Ishikawa (cell line): ENCODE measurements at regions not wholly inside any gene's neighbourhood (a gene's known extent, or its start where the extent isn't known, plus 50 kb on each side); places are given as distances from the start of the nearest gene placed in this dataset.

Experiments used
- CEBPB ChIP-seq: IDR thresholded peaks from 2 replicates; pipeline ENCODE4 v1.6.1; 2012
- CREB1 ChIP-seq: IDR thresholded peaks from 2 replicates; pipeline ENCODE4 v1.6.1; 2012; ENCODE audit warnings: low read depth
- EGR1 ChIP-seq: IDR thresholded peaks from 2 replicates; pipeline ENCODE4 v1.6.1; 2012
- EP300 ChIP-seq: IDR thresholded peaks from 2 replicates; pipeline ENCODE4 v1.6.1; 2012; ENCODE audit warnings: borderline replicate concordance
- FOXM1 ChIP-seq: IDR thresholded peaks from 2 replicates; pipeline ENCODE4 v1.6.1; 2012; ENCODE audit warnings: low read depth, borderline replicate concordance
- NFIC ChIP-seq: IDR thresholded peaks from 2 replicates; pipeline ENCODE4 v1.6.1; 2012
- RAD21 ChIP-seq: IDR thresholded peaks from 2 replicates; pipeline ENCODE4 v1.6.1; 2012; ENCODE audit warnings: low read depth
- TAF1 ChIP-seq: IDR thresholded peaks from 2 replicates; pipeline ENCODE4 v1.6.1; 2012; ENCODE audit warnings: low read depth, mild to moderate bottlenecking
- TCF12 ChIP-seq: IDR thresholded peaks from 2 replicates; pipeline ENCODE4 v1.6.1; 2012; ENCODE audit warnings: low read depth
- TEAD4 ChIP-seq: IDR thresholded peaks from 2 replicates; pipeline ENCODE4 v1.6.1; 2012
- YY1 ChIP-seq: IDR thresholded peaks from 2 replicates; pipeline ENCODE4 v1.6.1; 2012; ENCODE audit warnings: low read depth
- ZBTB7A ChIP-seq: IDR thresholded peaks from 2 replicates; pipeline ENCODE4 v1.6.1; 2012; ENCODE audit warnings: low read depth
- TF ChIP-seq, protein P1 (sequence below): IDR thresholded peaks from 2 replicates; pipeline ENCODE4 v1.6.1; 2012
- TF ChIP-seq, protein P2 (sequence below): IDR thresholded peaks from 2 replicates; pipeline ENCODE4 v1.6.1; 2012; ENCODE audit warnings: low read depth, mild to moderate bottlenecking
- TF ChIP-seq, protein P3 (sequence below): IDR thresholded peaks from 2 replicates; pipeline ENCODE4 v1.6.1; 2012

DNA sequence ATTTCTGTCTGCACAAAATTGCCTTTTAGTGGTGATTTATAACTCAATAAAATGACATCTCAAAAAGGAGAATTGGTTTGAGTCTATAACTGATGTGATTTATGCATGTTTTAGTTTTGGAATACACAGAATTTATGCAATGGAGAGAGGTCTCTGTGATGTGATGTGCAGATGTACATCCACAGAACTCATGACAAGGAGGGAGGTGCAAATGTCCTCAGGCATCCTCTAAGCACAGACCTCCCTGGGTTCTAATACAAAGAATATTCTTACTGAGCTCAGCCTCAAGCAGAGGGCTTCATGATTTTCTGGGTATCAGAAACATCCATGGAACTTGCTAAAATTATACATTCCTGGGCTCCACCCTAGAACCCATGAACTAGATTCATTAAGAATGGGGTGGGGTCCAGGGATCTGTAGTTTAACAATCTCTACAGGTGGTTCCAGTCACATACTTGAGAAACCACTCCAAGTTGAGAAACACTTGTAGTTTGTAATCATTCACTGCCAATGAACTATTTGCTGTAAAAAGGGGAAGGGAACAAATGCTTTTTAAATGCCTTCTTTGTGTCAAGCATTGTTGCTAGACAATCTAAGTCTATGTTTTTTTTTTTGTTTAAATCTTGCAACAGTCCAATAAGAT lies 60.2 kb upstream of the NEDD9 start:
- TF ChIP-seq, protein P1, sequence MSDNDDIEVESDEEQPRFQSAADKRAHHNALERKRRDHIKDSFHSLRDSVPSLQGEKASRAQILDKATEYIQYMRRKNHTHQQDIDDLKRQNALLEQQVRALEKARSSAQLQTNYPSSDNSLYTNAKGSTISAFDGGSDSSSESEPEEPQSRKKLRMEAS = no peak
- TF ChIP-seq, protein P2, sequence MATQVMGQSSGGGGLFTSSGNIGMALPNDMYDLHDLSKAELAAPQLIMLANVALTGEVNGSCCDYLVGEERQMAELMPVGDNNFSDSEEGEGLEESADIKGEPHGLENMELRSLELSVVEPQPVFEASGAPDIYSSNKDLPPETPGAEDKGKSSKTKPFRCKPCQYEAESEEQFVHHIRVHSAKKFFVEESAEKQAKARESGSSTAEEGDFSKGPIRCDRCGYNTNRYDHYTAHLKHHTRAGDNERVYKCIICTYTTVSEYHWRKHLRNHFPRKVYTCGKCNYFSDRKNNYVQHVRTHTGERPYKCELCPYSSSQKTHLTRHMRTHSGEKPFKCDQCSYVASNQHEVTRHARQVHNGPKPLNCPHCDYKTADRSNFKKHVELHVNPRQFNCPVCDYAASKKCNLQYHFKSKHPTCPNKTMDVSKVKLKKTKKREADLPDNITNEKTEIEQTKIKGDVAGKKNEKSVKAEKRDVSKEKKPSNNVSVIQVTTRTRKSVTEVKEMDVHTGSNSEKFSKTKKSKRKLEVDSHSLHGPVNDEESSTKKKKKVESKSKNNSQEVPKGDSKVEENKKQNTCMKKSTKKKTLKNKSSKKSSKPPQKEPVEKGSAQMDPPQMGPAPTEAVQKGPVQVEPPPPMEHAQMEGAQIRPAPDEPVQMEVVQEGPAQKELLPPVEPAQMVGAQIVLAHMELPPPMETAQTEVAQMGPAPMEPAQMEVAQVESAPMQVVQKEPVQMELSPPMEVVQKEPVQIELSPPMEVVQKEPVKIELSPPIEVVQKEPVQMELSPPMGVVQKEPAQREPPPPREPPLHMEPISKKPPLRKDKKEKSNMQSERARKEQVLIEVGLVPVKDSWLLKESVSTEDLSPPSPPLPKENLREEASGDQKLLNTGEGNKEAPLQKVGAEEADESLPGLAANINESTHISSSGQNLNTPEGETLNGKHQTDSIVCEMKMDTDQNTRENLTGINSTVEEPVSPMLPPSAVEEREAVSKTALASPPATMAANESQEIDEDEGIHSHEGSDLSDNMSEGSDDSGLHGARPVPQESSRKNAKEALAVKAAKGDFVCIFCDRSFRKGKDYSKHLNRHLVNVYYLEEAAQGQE = no peak
- no peak for TF ChIP-seq NFIC
- TF ChIP-seq TAF1 = no peak

DNA sequence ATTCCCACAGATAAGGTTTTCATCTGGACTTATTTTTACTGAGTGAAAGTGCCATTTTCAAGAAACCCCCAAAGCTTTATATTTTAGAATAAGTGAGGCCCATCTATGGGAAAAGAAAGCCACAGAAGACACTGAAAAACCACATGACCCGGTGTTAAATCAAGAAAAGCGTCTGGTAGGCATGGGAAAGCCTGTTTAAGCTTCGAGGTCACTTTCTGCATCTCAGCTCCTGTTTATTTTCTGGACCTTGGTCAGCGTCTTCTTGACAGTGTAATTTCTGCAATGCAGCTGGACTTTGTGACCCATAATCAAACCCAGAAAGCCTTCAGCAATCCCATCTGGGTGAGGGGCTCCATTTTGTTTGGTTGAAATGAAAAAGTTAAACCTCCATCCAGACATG lies 59.6 kb upstream of the NEDD9 start:
- TF ChIP-seq, protein P2 = peak; percentile 30; the same call in 1 of the 2 replicates
- no peak for TF ChIP-seq EGR1

DNA sequence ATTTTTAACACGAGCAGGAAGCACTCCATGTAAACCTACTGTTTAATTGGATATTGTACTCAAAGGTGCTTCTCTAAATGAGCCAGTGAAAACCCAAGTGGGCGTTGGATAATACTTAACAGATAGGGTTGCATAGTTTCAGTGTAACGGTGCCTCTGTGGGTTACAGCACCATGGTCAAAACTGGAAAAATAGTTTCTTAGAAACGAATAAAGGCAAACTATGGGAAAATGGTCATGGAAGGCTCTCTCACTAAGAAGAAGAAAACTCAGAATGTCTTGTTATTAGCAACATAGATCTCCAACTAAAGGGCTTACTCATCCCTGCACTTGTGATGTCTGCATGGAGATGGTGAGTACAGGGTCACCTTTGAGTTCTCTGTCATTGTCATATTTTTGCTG lies 59.1 kb upstream of the NEDD9 start:
- TF ChIP-seq YY1 (no peak), FOXM1 (no peak), EGR1 (no peak), TCF12 (no peak), CEBPB (no peak), NFIC (no peak), EP300 (no peak), CREB1 (no peak), TAF1 (no peak), RAD21 (no peak), TEAD4 (no peak), ZBTB7A (no peak)
- TF ChIP-seq, protein P3, sequence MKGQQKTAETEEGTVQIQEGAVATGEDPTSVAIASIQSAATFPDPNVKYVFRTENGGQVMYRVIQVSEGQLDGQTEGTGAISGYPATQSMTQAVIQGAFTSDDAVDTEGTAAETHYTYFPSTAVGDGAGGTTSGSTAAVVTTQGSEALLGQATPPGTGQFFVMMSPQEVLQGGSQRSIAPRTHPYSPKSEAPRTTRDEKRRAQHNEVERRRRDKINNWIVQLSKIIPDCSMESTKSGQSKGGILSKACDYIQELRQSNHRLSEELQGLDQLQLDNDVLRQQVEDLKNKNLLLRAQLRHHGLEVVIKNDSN = no peak
- TF ChIP-seq, protein P1 = no peak
- TF ChIP-seq, protein P2 = no peak

DNA sequence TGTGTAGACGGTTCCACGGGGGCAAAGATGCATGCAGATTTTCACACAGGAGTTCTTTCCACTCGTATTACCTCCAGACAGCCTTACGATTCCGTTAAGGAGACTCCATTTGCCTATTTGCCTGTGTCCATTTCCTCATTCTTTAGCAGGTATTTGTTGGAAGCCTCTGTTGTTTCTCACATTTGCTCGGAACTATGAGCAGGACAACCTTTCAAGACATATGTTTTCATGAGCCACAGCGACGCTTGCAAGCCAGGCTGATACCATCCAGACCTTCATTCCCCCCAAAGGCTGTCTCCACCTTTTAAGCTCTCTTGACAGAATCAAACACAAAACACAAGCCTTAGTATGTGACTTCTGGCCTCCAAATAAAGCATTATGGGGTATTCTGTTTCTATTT lies 57.6 kb upstream of the NEDD9 start:
- TF ChIP-seq, protein P1 = no peak
- TF ChIP-seq RAD21 (no peak), EGR1 (no peak)
- TF ChIP-seq, protein P2 = no peak
